H1 (cell line): ENCODE measurements at regions not wholly inside any gene's neighbourhood (a gene's known extent, or its start where the extent isn't known, plus 50 kb on each side); places are given as distances from the start of the nearest gene placed in this dataset.

Source experiments
- HDAC2 ChIP-seq, 2 experiments: fragments of 300-600 bp in 1 of 2; sonication (generic) in 1 of 2; IDR thresholded peaks; 2 replicates each; pipeline ENCODE4 v1.6.1; 2011 to 2012; ENCODE audit warnings: low read depth in 2 of 2, low read length in 2 of 2, mild to moderate bottlenecking in 2 of 2, moderate library complexity in 2 of 2, borderline replicate concordance in 1 of 2, inconsistent platforms in 1 of 2
- SP1 ChIP-seq: IDR thresholded peaks from 2 replicates; pipeline ENCODE4 v1.6.1; 2011; ENCODE audit warnings: low read depth, low read length
- SUZ12 ChIP-seq: fragments of 200-600 bp; sonication (generic); IDR thresholded peaks from 2 replicates; pipeline ENCODE4 v1.6.1; 2012; ENCODE audit warnings: mild to moderate bottlenecking, inconsistent platforms, low read length, moderate library complexity, mixed read lengths
- TAF1 ChIP-seq: IDR thresholded peaks from 2 replicates; pipeline ENCODE4 v1.6.1; 2011; ENCODE audit warnings: mild to moderate bottlenecking, low read depth, low read length
- TF ChIP-seq, protein P1 (sequence below), 3 experiments: IDR thresholded peaks; 1 replicate in 2 of 3; 2 replicates in 1 of 3; pipeline versions ENCODE4 v1.5.1 to v1.6.1; 2011; ENCODE audit warnings: low read length in 3 of 3, mild to moderate bottlenecking in 3 of 3, inconsistent platforms in 2 of 3, low read depth in 1 of 3, moderate library complexity in 1 of 3; ENCODE audit not compliant: insufficient read depth in 1 of 3; ENCODE audit errors: control extremely low read depth in 1 of 3

DNA sequence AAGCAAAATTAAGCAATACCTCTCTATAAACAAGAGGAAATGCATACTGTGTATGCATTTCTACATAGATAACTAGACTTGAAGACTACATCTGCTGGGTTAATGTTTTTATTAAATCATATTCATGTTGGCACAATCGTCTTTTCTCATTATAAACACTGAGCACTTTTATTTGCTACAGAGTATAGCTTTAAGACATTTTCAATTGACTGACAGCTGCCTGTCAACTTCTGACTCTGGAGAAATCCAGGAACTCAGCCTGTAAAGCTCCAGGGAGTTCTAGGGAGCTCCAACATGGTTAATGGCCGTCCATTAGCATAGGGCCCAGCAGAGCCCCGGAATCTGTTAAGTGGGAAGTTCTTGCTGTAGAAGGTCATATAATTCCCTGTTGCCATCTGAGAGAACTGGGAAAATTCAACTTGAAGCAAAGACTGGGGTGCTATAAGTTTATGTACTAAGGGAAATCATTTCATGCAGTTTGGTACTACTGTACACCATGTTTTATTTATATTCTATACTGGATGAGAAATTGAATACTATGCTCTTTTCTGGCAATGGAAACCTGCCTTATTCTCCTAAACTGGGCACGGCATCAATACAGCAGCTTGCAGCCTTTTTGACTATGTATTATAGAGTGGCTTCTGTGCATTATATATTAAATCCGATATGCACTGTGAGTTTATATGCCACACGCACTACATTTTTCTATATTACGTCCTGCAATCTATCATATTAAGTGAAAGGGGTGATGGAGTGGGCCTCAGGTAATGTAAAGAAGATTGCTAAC lies 243.5 kb upstream of the ZNF521 start (continued):
- TF ChIP-seq, protein P1, sequence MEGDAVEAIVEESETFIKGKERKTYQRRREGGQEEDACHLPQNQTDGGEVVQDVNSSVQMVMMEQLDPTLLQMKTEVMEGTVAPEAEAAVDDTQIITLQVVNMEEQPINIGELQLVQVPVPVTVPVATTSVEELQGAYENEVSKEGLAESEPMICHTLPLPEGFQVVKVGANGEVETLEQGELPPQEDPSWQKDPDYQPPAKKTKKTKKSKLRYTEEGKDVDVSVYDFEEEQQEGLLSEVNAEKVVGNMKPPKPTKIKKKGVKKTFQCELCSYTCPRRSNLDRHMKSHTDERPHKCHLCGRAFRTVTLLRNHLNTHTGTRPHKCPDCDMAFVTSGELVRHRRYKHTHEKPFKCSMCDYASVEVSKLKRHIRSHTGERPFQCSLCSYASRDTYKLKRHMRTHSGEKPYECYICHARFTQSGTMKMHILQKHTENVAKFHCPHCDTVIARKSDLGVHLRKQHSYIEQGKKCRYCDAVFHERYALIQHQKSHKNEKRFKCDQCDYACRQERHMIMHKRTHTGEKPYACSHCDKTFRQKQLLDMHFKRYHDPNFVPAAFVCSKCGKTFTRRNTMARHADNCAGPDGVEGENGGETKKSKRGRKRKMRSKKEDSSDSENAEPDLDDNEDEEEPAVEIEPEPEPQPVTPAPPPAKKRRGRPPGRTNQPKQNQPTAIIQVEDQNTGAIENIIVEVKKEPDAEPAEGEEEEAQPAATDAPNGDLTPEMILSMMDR (IDR thresholded peaks at IDR 0.05; ENCODE audit: control extremely low read depth in 1 of 3, insufficient read depth in 1 of 3, low read depth in 1 of 3, low read length in 3 of 3), result no peak
- TF ChIP-seq SP1 (no peak), TAF1 (no peak), SUZ12 (no peak), HDAC2 (IDR thresholded peaks at IDR 0.05; ENCODE audit: borderline replicate concordance in 1 of 2, low read depth in 2 of 2, low read length in 2 of 2) (no peak)
